ENCODE measurements at regions not wholly inside any gene's neighbourhood (a gene's known extent, or its start where the extent isn't known, plus 50 kb on each side); places are given as distances from the start of the nearest gene placed in this dataset.
A peak's percentile ranks its signal among the peaks of the same experiment; 100 is the strongest.

- ATAC-seq (ENCODE audit: insufficient read depth, low read depth) (no peak), DNase-seq (no peak)
- Histone ChIP-seq H3K4me3 (ENCODE audit: low read depth in 1 of 2, low read length in 2 of 2) (no peak overlapping the region), H3K27me3 (ENCODE audit: insufficient read depth, low read length, poor library complexity) (peaks cover 12% of the 10 kb centered on the region), H3K4me1 (ENCODE audit: insufficient read depth, low read length) (no peaks in the 10 kb centered on the region), H4K20me1 (ENCODE audit: insufficient read depth, low read length) (no peaks in the 10 kb centered on the region), H3K4me2 (ENCODE audit: insufficient read depth, low read length) (no peak overlapping the region), H3K9ac (ENCODE audit: low read depth, low read length) (no peak overlapping the region), H3K79me2 (ENCODE audit: insufficient read depth, low read length) (no peaks in the 10 kb centered on the region), H2AFZ (ENCODE audit: low read depth, low read length) (no peak overlapping the region), H3K36me3 (ENCODE audit: insufficient read depth, low read length) (no peaks in the 10 kb centered on the region), H3K27ac (ENCODE audit: low read length) (no peak overlapping the region), H3K9me3 (ENCODE audit: insufficient read depth, low read length, severe bottlenecking) (no peaks in the 10 kb centered on the region)
- TF ChIP-seq, protein P1, sequence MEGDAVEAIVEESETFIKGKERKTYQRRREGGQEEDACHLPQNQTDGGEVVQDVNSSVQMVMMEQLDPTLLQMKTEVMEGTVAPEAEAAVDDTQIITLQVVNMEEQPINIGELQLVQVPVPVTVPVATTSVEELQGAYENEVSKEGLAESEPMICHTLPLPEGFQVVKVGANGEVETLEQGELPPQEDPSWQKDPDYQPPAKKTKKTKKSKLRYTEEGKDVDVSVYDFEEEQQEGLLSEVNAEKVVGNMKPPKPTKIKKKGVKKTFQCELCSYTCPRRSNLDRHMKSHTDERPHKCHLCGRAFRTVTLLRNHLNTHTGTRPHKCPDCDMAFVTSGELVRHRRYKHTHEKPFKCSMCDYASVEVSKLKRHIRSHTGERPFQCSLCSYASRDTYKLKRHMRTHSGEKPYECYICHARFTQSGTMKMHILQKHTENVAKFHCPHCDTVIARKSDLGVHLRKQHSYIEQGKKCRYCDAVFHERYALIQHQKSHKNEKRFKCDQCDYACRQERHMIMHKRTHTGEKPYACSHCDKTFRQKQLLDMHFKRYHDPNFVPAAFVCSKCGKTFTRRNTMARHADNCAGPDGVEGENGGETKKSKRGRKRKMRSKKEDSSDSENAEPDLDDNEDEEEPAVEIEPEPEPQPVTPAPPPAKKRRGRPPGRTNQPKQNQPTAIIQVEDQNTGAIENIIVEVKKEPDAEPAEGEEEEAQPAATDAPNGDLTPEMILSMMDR (IDR thresholded peaks at IDR 0.05; ENCODE audit: borderline replicate concordance, extremely low read depth, low read length, poor library complexity, severe bottlenecking), result no peak
- no peak for TF ChIP-seq EZH2 (IDR thresholded peaks at IDR 0.05; ENCODE audit: borderline replicate concordance, low read depth, low read length, severe bottlenecking)
Observed at GRCh38 chr7:35546691-35547429, 148.1 kb downstream of the HERPUD2 start.

- no peak overlapping the region for H3K27ac ChIP-seq (ENCODE audit: low read length)
- H3K4me3 ChIP-seq (ENCODE audit: low read depth in 1 of 2, low read length in 2 of 2), result no peak overlapping the region
- no peak overlapping the region for H3K9ac ChIP-seq (ENCODE audit: low read depth, low read length)
- ATAC-seq (ENCODE audit: insufficient read depth, low read depth) (peak; percentile 70; the same call in 2 of the 3 replicates), DNase-seq (peak; percentile 20)
- no peak for TF ChIP-seq EZH2 (IDR thresholded peaks at IDR 0.05; ENCODE audit: borderline replicate concordance, low read depth, low read length, severe bottlenecking)
- TF ChIP-seq, protein P1 (IDR thresholded peaks at IDR 0.05; ENCODE audit: borderline replicate concordance, extremely low read depth, low read length, poor library complexity, severe bottlenecking), result no peak
- H3K4me1 ChIP-seq (ENCODE audit: insufficient read depth, low read length), result no peaks in the 10 kb centered on the region
- no peaks in the 10 kb centered on the region for H3K9me3 ChIP-seq (ENCODE audit: insufficient read depth, low read length, severe bottlenecking)
- H3K4me2 ChIP-seq (ENCODE audit: insufficient read depth, low read length), result no peak overlapping the region
- no peaks in the 10 kb centered on the region for H3K79me2 ChIP-seq (ENCODE audit: insufficient read depth, low read length)
- no peaks in the 10 kb centered on the region for H3K36me3 ChIP-seq (ENCODE audit: insufficient read depth, low read length)
- no peaks in the 10 kb centered on the region for H4K20me1 ChIP-seq (ENCODE audit: insufficient read depth, low read length)
- no peak overlapping the region; the same call in 1 of the 2 replicates for H2AFZ ChIP-seq (ENCODE audit: low read depth, low read length)
- peaks cover 12% of the 10 kb centered on the region for H3K27me3 ChIP-seq (ENCODE audit: insufficient read depth, low read length, poor library complexity)
Observed at GRCh38 chr7:35545831-35546230, 149.1 kb downstream of the HERPUD2 start.

DNA sequence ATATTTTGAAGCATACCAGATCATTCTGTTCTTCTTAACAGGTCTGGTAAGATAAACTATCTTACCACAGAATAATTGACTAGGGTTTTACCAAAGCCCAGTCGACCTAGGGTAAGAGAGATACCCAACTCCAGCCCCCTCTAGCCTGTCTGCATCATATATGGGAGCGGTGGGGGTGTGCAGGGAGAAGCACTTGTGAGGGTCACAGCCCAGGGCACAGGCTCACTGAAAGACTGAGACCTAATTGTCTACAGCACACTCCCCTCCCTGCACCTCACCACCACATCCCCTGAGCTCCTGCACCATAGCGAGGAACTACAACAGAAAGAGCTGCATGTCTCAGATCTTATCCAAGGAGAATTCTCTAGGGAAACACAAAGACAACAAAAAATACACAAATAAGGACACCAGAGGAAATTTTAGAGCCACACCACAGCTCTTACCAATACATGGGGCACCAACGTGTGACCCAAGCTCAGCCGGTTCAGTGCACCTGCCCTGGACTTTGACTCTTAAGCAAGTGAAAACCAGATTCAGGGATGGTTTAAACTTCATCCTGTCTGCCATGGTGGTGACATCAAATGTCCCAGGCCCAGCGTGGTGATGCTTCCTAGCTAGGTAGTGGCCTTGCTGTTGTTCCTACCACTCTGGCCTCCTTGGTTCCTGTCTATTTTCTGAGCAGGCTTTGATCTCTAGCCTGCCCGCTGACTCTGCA is 150.8 kb downstream of the HERPUD2 start:
- DNase-seq (no peak), ATAC-seq (ENCODE audit: insufficient read depth, low read depth) (no peak)
- no peaks in the 10 kb centered on the region for H3K79me2 ChIP-seq (ENCODE audit: insufficient read depth, low read length)
- H3K4me1 ChIP-seq (ENCODE audit: insufficient read depth, low read length), result no peaks in the 10 kb centered on the region
- H3K9ac ChIP-seq (ENCODE audit: low read depth, low read length), result no peak overlapping the region
- no peak overlapping the region for H3K4me3 ChIP-seq (ENCODE audit: low read depth in 1 of 2, low read length in 2 of 2)
- H3K27ac ChIP-seq (ENCODE audit: low read length), result no peak overlapping the region
- no peak overlapping the region for H3K4me2 ChIP-seq (ENCODE audit: insufficient read depth, low read length)
- H2AFZ ChIP-seq (ENCODE audit: low read depth, low read length), result no peak overlapping the region
- TF ChIP-seq, protein P1 (IDR thresholded peaks at IDR 0.05; ENCODE audit: borderline replicate concordance, extremely low read depth, low read length, poor library complexity, severe bottlenecking), result no peak
- TF ChIP-seq EZH2 (IDR thresholded peaks at IDR 0.05; ENCODE audit: borderline replicate concordance, low read depth, low read length, severe bottlenecking), result no peak
- no peaks in the 10 kb centered on the region for H3K36me3 ChIP-seq (ENCODE audit: insufficient read depth, low read length)
- no peaks in the 10 kb centered on the region for H3K9me3 ChIP-seq (ENCODE audit: insufficient read depth, low read length, severe bottlenecking)
- peaks cover 18% of the 10 kb centered on the region for H3K27me3 ChIP-seq (ENCODE audit: insufficient read depth, low read length, poor library complexity)
- no peaks in the 10 kb centered on the region for H4K20me1 ChIP-seq (ENCODE audit: insufficient read depth, low read length)

Measured in DND-41 (cell line).